Neural cell (in vitro differentiated cells): ENCODE measurements at regions not wholly inside any gene's neighbourhood (a gene's known extent, or its start where the extent isn't known, plus 50 kb on each side); places are given as distances from the start of the nearest gene placed in this dataset.

Experiments
- EZH2 ChIP-seq: fragments of 200-600, 300-800 bp; shearing (Covaris generic), sonication (generic); IDR thresholded peaks from 2 replicates; pipeline ENCODE4 v1.6.1; 2014; ENCODE audit warnings: antibody characterized with exemption, low read length, borderline replicate concordance, mild to moderate bottlenecking; ENCODE audit not compliant: insufficient read depth, poor library complexity, severe bottlenecking
- MXI1 ChIP-seq: fragments of 450-650 bp; conservative IDR thresholded peaks from 2 replicates; pipeline ENCODE4 v1.6.1; 2014; ENCODE audit warnings: antibody characterized with exemption, mild to moderate bottlenecking; ENCODE audit not compliant: poor library complexity, severe bottlenecking
- POLR2AphosphoS5 ChIP-seq: IDR thresholded peaks from 2 replicates; pipeline ENCODE4 v1.6.1; 2012
- TF ChIP-seq, protein P1 (sequence below): fragments of 450-650 bp; IDR thresholded peaks from 2 replicates; pipeline ENCODE4 v1.5.1; 2014; ENCODE audit warnings: antibody characterized with exemption, mild to moderate bottlenecking, moderate library complexity; ENCODE audit not compliant: poor library complexity, severe bottlenecking
- TF ChIP-seq, protein P2 (sequence below): IDR thresholded peaks from 2 replicates; pipeline ENCODE4 v1.6.1; 2012; ENCODE audit warnings: borderline replicate concordance

DNA sequence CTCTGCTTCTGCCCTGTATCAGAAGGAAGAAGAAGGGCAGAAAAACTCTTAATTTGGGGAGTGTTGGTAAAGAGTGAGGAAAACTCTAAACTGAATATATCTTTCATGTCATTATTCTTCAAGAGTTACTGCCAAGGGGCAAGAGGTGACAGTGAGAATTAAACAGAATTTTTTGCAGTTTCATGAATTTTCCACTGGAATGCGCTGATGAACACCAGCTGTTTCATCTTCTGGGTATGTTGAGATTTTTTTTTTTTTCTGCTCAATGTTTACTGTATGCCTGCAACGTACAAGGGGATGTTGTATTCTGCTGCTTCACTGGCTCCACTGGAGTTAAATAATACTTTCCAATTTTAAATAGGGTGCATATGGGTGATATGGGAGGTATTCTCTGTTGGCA is 117.8 kb downstream of the FAM76B start:
- TF ChIP-seq, protein P1, sequence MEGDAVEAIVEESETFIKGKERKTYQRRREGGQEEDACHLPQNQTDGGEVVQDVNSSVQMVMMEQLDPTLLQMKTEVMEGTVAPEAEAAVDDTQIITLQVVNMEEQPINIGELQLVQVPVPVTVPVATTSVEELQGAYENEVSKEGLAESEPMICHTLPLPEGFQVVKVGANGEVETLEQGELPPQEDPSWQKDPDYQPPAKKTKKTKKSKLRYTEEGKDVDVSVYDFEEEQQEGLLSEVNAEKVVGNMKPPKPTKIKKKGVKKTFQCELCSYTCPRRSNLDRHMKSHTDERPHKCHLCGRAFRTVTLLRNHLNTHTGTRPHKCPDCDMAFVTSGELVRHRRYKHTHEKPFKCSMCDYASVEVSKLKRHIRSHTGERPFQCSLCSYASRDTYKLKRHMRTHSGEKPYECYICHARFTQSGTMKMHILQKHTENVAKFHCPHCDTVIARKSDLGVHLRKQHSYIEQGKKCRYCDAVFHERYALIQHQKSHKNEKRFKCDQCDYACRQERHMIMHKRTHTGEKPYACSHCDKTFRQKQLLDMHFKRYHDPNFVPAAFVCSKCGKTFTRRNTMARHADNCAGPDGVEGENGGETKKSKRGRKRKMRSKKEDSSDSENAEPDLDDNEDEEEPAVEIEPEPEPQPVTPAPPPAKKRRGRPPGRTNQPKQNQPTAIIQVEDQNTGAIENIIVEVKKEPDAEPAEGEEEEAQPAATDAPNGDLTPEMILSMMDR, result no peak
- TF ChIP-seq, protein P2, sequence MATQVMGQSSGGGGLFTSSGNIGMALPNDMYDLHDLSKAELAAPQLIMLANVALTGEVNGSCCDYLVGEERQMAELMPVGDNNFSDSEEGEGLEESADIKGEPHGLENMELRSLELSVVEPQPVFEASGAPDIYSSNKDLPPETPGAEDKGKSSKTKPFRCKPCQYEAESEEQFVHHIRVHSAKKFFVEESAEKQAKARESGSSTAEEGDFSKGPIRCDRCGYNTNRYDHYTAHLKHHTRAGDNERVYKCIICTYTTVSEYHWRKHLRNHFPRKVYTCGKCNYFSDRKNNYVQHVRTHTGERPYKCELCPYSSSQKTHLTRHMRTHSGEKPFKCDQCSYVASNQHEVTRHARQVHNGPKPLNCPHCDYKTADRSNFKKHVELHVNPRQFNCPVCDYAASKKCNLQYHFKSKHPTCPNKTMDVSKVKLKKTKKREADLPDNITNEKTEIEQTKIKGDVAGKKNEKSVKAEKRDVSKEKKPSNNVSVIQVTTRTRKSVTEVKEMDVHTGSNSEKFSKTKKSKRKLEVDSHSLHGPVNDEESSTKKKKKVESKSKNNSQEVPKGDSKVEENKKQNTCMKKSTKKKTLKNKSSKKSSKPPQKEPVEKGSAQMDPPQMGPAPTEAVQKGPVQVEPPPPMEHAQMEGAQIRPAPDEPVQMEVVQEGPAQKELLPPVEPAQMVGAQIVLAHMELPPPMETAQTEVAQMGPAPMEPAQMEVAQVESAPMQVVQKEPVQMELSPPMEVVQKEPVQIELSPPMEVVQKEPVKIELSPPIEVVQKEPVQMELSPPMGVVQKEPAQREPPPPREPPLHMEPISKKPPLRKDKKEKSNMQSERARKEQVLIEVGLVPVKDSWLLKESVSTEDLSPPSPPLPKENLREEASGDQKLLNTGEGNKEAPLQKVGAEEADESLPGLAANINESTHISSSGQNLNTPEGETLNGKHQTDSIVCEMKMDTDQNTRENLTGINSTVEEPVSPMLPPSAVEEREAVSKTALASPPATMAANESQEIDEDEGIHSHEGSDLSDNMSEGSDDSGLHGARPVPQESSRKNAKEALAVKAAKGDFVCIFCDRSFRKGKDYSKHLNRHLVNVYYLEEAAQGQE, result no peak
- TF ChIP-seq EZH2, result no peak
- TF ChIP-seq MXI1, result no peak
- no peak for TF ChIP-seq POLR2AphosphoS5
